Smooth muscle cell (in vitro differentiated cells): ENCODE measurements at regions not wholly inside any gene's neighbourhood (a gene's known extent, or its start where the extent isn't known, plus 50 kb on each side); places are given as distances from the start of the nearest gene placed in this dataset.
"Not testable (repeated sequence)": the region's sequence is repeated elsewhere in the genome, so short reads cannot be mapped to it uniquely, and the experiment has no call there.

Experiments used
- DNase-seq: peaks from one replicate; lab custom pipeline; 2025; ENCODE audit not compliant: unreplicated experiment; lab: John Stamatoyannopoulos, UW
- H2AFZ ChIP-seq: fragments of 200-600 bp; sonication (generic); 2 replicates; pipeline ENCODE4 v1.6.0; 2016; ENCODE audit warnings: antibody characterized with exemption, low read depth, mild to moderate bottlenecking
- H3F3A ChIP-seq: fragments of 200-600 bp; sonication (generic); 2 replicates; pipeline ENCODE4 v1.6.0; 2017; ENCODE audit warnings: antibody characterized with exemption, low read depth
- H3K27ac ChIP-seq: fragments of 200-600 bp; sonication (generic); 2 replicates; pipeline ENCODE4 v1.5.1; 2016; ENCODE audit warnings: low read depth, mild to moderate bottlenecking
- H3K27me3 ChIP-seq: fragments of 200-600 bp; sonication (generic); 2 replicates; pipeline ENCODE4 v1.6.1; 2016; ENCODE audit warnings: low read depth, mild to moderate bottlenecking
- H3K36me3 ChIP-seq: fragments of 200-600 bp; sonication (generic); 2 replicates; pipeline ENCODE4 v1.5.1; 2016; ENCODE audit warnings: low read depth
- H3K4me1 ChIP-seq: fragments of 200-600 bp; sonication (generic); 2 replicates; pipeline ENCODE4 v1.5.1; 2016; ENCODE audit warnings: low read depth
- H3K4me2 ChIP-seq: fragments of 200-600 bp; sonication (generic); 2 replicates; pipeline ENCODE4 v1.6.0; 2016; ENCODE audit warnings: mild to moderate bottlenecking
- H3K4me3 ChIP-seq: fragments of 200-600 bp; sonication (generic); 2 replicates; pipeline ENCODE4 v1.5.1; 2016; ENCODE audit warnings: mild to moderate bottlenecking
- H3K79me2 ChIP-seq: fragments of 200-600 bp; sonication (generic); 2 replicates; pipeline ENCODE4 v1.6.0; 2016; ENCODE audit warnings: low read depth, mild to moderate bottlenecking
- H3K9ac ChIP-seq: fragments of 200-600 bp; sonication (generic); 2 replicates; pipeline ENCODE4 v1.6.0; 2016; ENCODE audit warnings: low read depth
- H3K9me3 ChIP-seq: fragments of 200-600 bp; sonication (generic); replicated peaks from 2 replicates; pipeline ENCODE4 v1.5.1; 2016; ENCODE audit warnings: low read depth
- H4K20me1 ChIP-seq: fragments of 200-600 bp; sonication (generic); 2 replicates; pipeline ENCODE4 v1.6.0; 2016; ENCODE audit warnings: low read depth
- whole genome bisulfite sequencing: methylation state at CpG from one replicate; pipeline ENCODE4 v1.1.7; 2016; ENCODE audit warnings: low lambda C conversion rate; 5-methylcytosine and 5-hydroxymethylcytosine counted together
- TF ChIP-seq, protein P1 (sequence below): fragments of 200-600 bp; sonication (generic); IDR thresholded peaks from 2 replicates; pipeline ENCODE4 v1.5.1; 2017; ENCODE audit warnings: borderline replicate concordance, mild to moderate bottlenecking, antibody characterized with exemption; ENCODE audit not compliant: insufficient read depth, poor library complexity, severe bottlenecking

DNA sequence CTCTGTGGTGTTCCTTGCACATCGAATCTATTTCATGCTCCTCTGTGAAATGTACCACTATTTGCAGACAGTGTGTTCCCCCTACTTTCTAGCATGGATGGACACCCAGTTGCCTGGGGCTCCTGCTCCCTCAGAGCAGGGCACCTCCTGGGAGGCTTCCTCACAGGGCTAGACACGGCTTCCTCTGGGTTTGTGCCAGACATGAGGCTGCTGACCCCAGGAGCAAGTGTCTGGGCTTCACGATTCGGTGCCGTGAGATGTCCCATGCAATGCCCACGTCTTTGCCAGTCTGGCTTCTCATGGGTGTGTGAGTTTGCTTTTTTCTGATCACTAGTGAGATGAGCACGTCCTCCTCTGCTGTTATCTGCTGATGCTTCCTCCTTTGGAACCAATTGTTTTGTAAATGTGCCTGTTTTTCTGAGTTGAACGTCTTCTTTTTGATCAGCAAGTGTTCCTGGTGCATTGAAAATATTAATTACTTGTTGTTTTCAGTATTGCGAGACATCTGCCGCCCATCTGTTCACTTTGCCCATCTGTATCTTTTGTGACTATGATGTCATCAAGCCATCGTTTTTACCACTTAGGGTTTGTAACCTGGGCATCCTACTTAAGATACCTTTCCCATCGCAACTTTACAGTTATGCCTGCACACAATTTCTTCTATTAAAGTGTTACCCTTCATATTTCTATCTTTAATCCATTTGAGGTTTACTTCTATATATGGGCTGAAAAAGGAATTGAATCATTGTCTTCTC, 92.0 kb downstream of the TTLL2 start:
- Histone ChIP-seq H3K27ac (no peak overlapping the region), H3K4me2 (no peak overlapping the region), H3K27me3 (peaks cover 6% of the 10 kb centered on the region), H3K4me3 (no peak overlapping the region), H3K9ac (no peak overlapping the region), H4K20me1 (no peaks in the 10 kb centered on the region), H3K9me3 (no peaks in the 10 kb centered on the region), H3K36me3 (no peaks in the 10 kb centered on the region), H3K4me1 (no peaks in the 10 kb centered on the region), H3F3A (no peaks in the 10 kb centered on the region), H3K79me2 (no peaks in the 10 kb centered on the region), H2AFZ (no peak overlapping the region)
- no peak for DNase-seq
- TF ChIP-seq, protein P1, sequence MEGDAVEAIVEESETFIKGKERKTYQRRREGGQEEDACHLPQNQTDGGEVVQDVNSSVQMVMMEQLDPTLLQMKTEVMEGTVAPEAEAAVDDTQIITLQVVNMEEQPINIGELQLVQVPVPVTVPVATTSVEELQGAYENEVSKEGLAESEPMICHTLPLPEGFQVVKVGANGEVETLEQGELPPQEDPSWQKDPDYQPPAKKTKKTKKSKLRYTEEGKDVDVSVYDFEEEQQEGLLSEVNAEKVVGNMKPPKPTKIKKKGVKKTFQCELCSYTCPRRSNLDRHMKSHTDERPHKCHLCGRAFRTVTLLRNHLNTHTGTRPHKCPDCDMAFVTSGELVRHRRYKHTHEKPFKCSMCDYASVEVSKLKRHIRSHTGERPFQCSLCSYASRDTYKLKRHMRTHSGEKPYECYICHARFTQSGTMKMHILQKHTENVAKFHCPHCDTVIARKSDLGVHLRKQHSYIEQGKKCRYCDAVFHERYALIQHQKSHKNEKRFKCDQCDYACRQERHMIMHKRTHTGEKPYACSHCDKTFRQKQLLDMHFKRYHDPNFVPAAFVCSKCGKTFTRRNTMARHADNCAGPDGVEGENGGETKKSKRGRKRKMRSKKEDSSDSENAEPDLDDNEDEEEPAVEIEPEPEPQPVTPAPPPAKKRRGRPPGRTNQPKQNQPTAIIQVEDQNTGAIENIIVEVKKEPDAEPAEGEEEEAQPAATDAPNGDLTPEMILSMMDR, result no peak
- 88% methylated on average over 12 of the region's 12 CpGs for WGBS

DNA sequence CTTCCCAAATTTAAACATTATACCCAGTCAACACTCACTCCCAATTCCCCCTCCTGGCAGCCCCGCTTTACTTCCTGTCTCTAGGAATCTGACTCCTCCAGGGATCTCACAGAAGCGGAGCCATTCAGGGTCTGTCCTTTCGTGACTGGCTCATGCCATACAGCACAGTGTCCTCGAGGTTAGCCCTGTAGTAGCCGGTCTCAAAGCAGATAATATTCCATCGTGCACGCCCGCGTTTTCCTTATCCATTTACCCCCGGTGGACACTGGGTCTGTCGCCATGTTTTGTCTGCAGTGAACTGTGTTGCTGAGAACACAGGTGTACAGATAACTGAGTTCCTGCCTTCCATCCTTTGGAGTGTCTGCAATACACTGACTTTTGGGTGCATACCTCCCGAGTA, 95.3 kb downstream of the TTLL2 start:
- Histone ChIP-seq H3K4me1 (no peaks in the 10 kb centered on the region), H2AFZ (no peak overlapping the region), H3K9me3 (no peaks in the 10 kb centered on the region), H3K36me3 (no peaks in the 10 kb centered on the region), H3K27ac (no peak overlapping the region), H4K20me1 (no peaks in the 10 kb centered on the region), H3F3A (no peaks in the 10 kb centered on the region), H3K27me3 (no peaks in the 10 kb centered on the region), H3K79me2 (no peaks in the 10 kb centered on the region), H3K4me2 (no peak overlapping the region), H3K4me3 (no peak overlapping the region), H3K9ac (no peak overlapping the region)
- TF ChIP-seq, protein P1, result no peak
- no peak for DNase-seq
- WGBS, result 86% methylated on average over 12 of the region's 12 CpGs

DNA sequence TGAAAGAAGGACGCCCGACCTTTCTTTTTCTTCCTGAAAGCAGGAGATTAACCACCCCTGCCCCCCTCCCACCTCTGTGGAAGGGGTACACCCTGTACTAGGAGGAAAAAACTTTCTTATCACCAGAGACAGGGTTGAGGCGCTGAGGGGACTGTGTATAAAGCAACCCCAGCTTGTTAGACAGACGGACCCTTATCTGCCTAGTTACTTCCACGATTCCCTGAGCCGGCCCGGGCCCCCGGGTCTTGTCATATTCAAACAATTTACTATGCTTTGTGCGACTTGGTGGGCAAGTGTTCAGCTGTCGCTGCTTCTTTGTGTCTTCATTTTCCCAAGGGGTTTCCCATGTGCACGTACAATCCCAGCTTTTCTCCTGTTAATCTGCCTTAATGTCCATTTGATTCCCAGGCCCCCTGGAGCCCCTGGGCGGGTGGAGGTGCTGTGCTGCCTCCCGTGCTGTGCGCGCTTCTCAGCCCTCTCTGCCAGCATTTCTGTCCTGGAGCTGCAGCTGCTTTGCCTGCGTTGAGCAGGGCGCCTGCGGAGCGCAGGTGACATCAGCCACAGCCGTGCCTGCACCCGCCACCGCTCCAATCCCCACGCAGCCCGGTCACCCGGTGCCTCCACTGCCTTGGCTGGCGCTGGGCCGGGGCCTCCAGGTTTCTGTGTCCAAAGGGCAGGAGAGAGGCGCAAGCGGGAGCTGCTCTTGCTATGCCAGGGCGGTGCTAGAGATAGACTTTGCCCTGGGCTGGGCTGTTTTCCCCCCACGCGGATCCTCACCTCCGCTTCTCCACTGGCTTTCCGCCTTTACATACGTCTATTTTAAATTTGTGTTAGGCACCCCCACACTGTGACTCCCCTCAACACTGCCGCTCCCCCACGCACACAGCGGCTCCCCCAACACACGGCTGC, 96.2 kb downstream of the TTLL2 start:
- no peak overlapping the region for H2AFZ ChIP-seq
- H3K36me3 ChIP-seq, result no peaks in the 10 kb centered on the region
- no peaks in the 10 kb centered on the region for H3K27me3 ChIP-seq
- H3K4me1 ChIP-seq, result no peaks in the 10 kb centered on the region
- no peaks in the 10 kb centered on the region for H3F3A ChIP-seq
- DNase-seq, result no peak
- WGBS, result 89% methylated on average over 39 of the region's 39 CpGs
- TF ChIP-seq, protein P1, result no peak
- no peaks in the 10 kb centered on the region for H3K9me3 ChIP-seq
- no peak overlapping the region for H3K9ac ChIP-seq
- H3K27ac ChIP-seq, result no peak overlapping the region
- no peak overlapping the region for H3K4me3 ChIP-seq
- H3K4me2 ChIP-seq, result no peak overlapping the region
- H4K20me1 ChIP-seq, result no peaks in the 10 kb centered on the region
- no peaks in the 10 kb centered on the region for H3K79me2 ChIP-seq

DNA sequence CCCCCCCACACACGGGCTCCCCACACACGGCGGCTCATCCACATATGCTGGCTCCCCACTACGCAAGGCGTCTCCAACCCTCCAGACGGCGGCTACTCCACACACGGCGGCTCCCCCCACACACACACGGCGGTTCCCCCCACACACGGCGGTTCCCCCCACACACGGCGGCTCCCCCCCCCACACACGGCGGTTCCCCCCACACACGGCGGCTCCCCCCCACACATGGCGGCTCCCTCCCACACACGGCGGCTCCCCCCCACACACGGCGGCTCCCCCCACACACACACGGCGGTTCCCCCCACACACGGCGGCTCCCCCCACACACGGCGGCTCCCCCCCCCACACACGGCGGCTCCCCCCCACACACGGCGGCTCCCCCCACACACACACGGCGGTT, 97.1 kb downstream of the TTLL2 start:
- not testable (repeated sequence) for H3K9ac ChIP-seq, H3K4me1 ChIP-seq, H3K9me3 ChIP-seq, H3K79me2 ChIP-seq, H4K20me1 ChIP-seq, H3K4me3 ChIP-seq, H3F3A ChIP-seq, H3K27me3 ChIP-seq, H3K36me3 ChIP-seq, H3K27ac ChIP-seq, H3K4me2 ChIP-seq, DNase-seq, H2AFZ ChIP-seq
- WGBS, result no CpG with 5 or more reads among the region's 36 CpGs
